Activated CD4-positive, alpha-beta T cell treated with anti-CD3 and anti-CD28 coated beads, Interleukin-10, Interleukin-2, amounts not matched to agents 100 ng/mL and 50 ng/mL, durations not matched to agents 16 hours and 8 hours (primary cell): ENCODE measurements at regions not wholly inside any gene's neighbourhood (a gene's known extent, or its start where the extent isn't known, plus 50 kb on each side); places are given as distances from the start of the nearest gene placed in this dataset.

ENCODE experiments used
- DNase-seq: peaks from one replicate; pipeline ENCODE4 v3.0.0-alpha.2; 2020

GRCh38 chr2:76448956-76449355 lies 738.2 kb upstream of the GCFC2 start:
- DNase-seq, result no peak

GRCh38 chr2:76447294-76447693 lies 736.6 kb upstream of the GCFC2 start:
- no peak for DNase-seq

GRCh38 chr2:76446872-76447271 lies 736.2 kb upstream of the GCFC2 start:
- no peak for DNase-seq

- DNase-seq, result no peak
These were observed 735.2 kb upstream of the GCFC2 start for GRCh38 chr2:76445880-76446279.

GRCh38 chr2:76444732-76445131 lies 734.0 kb upstream of the GCFC2 start:
- no peak for DNase-seq

GRCh38 chr2:76437564-76437963 lies 726.8 kb upstream of the GCFC2 start:
- no peak for DNase-seq

- no peak for DNase-seq
These were observed 718.7 kb upstream of the GCFC2 start for GRCh38 chr2:76429374-76429773.

GRCh38 chr2:76427452-76427851 lies 716.7 kb upstream of the GCFC2 start:
- DNase-seq, result no peak

- DNase-seq, result no peak
These were observed 705.1 kb upstream of the GCFC2 start for GRCh38 chr2:76415821-76416220.

- DNase-seq, result no peak
These were observed 702.7 kb upstream of the GCFC2 start for GRCh38 chr2:76413436-76413835.

- no peak for DNase-seq
These were observed 695.6 kb upstream of the GCFC2 start for GRCh38 chr2:76406134-76406855.

- no peak for DNase-seq
These were observed 682.6 kb upstream of the GCFC2 start for GRCh38 chr2:76393356-76393755.

- DNase-seq, result no peak
These were observed 681.0 kb upstream of the GCFC2 start for GRCh38 chr2:76391678-76392077.

GRCh38 chr2:76387294-76387693 lies 676.6 kb upstream of the GCFC2 start:
- DNase-seq, result no peak

GRCh38 chr2:76385943-76386342 lies 675.2 kb upstream of the GCFC2 start:
- no peak for DNase-seq

GRCh38 chr2:76381624-76382023 lies 670.9 kb upstream of the GCFC2 start:
- DNase-seq, result no peak

- DNase-seq, result no peak
These were observed 667.4 kb upstream of the GCFC2 start for GRCh38 chr2:76378140-76378539.

- no peak for DNase-seq
These were observed 630.7 kb upstream of the GCFC2 start for GRCh38 chr2:76341439-76341838.

GRCh38 chr2:76332871-76333270 lies 622.2 kb upstream of the GCFC2 start:
- no peak for DNase-seq

GRCh38 chr2:76330865-76331264 lies 620.1 kb upstream of the GCFC2 start:
- no peak for DNase-seq

- DNase-seq, result no peak
These were observed 615.9 kb upstream of the GCFC2 start for GRCh38 chr2:76326636-76327035.

GRCh38 chr2:76323381-76323780 lies 612.7 kb upstream of the GCFC2 start:
- no peak for DNase-seq

- DNase-seq, result no peak
These were observed 610.0 kb upstream of the GCFC2 start for GRCh38 chr2:76320716-76321115.

- DNase-seq, result no peak
These were observed 608.2 kb upstream of the GCFC2 start for GRCh38 chr2:76318848-76319360.

- no peak for DNase-seq
These were observed 606.0 kb upstream of the GCFC2 start for GRCh38 chr2:76316691-76317090.
